GM23338 (cell line): ENCODE measurements at regions not wholly inside any gene's neighbourhood (a gene's known extent, or its start where the extent isn't known, plus 50 kb on each side); places are given as distances from the start of the nearest gene placed in this dataset.

ENCODE experiments used
- CREB1 ChIP-seq: fragments of 250-450 bp; sonication (Bioruptor Pico); IDR thresholded peaks from 2 replicates; pipeline ENCODE4 v1.5.0; 2020; ENCODE audit warnings: low read depth, mild to moderate bottlenecking, moderate library complexity
- EZH2 ChIP-seq: fragments of 200-600 bp; sonication (generic); IDR thresholded peaks from one replicate; pipeline ENCODE4 v1.8.0; 2017; ENCODE audit warnings: antibody characterized with exemption, mild to moderate bottlenecking, low read depth; ENCODE audit not compliant: unreplicated experiment
- EZH2phosphoT487 ChIP-seq: fragments of 200-600 bp; sonication (generic); IDR thresholded peaks from one replicate; pipeline ENCODE4 v1.8.1; 2018; ENCODE audit warnings: antibody characterized with exemption; ENCODE audit not compliant: unreplicated experiment
- JUNB ChIP-seq: IDR thresholded peaks from one replicate; pipeline ENCODE4 v1.6.1; 2016; ENCODE audit warnings: antibody characterized with exemption; ENCODE audit not compliant: unreplicated experiment
- NANOG ChIP-seq: IDR thresholded peaks from 2 replicates; pipeline ENCODE4 v1.6.1; 2016; ENCODE audit warnings: antibody characterized with exemption, borderline replicate concordance
- POLR2AphosphoS5 ChIP-seq: IDR thresholded peaks from 2 replicates; pipeline ENCODE4 v1.6.1; 2016; ENCODE audit warnings: antibody characterized with exemption, low read depth
- STAT1 ChIP-seq: IDR thresholded peaks from one replicate; pipeline ENCODE4 v1.6.1; 2016; ENCODE audit warnings: antibody characterized with exemption; ENCODE audit not compliant: unreplicated experiment
- ZNF114 ChIP-seq: fragments of 250-450 bp; sonication (Bioruptor Pico); IDR thresholded peaks from 2 replicates; pipeline ENCODE4 v1.5.0; 2020; ENCODE audit warnings: mild to moderate bottlenecking, moderate library complexity
- ZNF331 ChIP-seq: fragments of 250-450 bp; sonication (Bioruptor Pico); IDR thresholded peaks from 2 replicates; pipeline ENCODE4 v1.5.0; 2020; ENCODE audit warnings: low read depth, mild to moderate bottlenecking, moderate library complexity
- TF ChIP-seq, protein P1 (sequence below), 2 experiments: fragments of 200-600 bp in 1 of 2; sonication (generic) in 1 of 2; conservative IDR thresholded peaks; 2 replicates each; pipeline versions ENCODE4 v1.5.1 to v1.6.1; 2016 to 2017; ENCODE audit warnings: antibody characterized with exemption in 2 of 2, low read depth in 2 of 2, mild to moderate bottlenecking in 2 of 2, moderate library complexity in 1 of 2
- TF ChIP-seq, protein P2 (sequence below): IDR thresholded peaks from 2 replicates; pipeline ENCODE4 v1.6.1; 2016; ENCODE audit warnings: antibody characterized with exemption
- TF ChIP-seq, protein P3 (sequence below): IDR thresholded peaks from one replicate; pipeline ENCODE4 v1.6.1; 2018; ENCODE audit warnings: antibody characterized with exemption; ENCODE audit not compliant: unreplicated experiment
- TF ChIP-seq, protein P4 (sequence below): fragments of 250-450 bp; sonication (Bioruptor Pico); IDR thresholded peaks from 2 replicates; pipeline ENCODE4 v1.5.0; 2020; ENCODE audit warnings: mild to moderate bottlenecking, moderate library complexity

DNA sequence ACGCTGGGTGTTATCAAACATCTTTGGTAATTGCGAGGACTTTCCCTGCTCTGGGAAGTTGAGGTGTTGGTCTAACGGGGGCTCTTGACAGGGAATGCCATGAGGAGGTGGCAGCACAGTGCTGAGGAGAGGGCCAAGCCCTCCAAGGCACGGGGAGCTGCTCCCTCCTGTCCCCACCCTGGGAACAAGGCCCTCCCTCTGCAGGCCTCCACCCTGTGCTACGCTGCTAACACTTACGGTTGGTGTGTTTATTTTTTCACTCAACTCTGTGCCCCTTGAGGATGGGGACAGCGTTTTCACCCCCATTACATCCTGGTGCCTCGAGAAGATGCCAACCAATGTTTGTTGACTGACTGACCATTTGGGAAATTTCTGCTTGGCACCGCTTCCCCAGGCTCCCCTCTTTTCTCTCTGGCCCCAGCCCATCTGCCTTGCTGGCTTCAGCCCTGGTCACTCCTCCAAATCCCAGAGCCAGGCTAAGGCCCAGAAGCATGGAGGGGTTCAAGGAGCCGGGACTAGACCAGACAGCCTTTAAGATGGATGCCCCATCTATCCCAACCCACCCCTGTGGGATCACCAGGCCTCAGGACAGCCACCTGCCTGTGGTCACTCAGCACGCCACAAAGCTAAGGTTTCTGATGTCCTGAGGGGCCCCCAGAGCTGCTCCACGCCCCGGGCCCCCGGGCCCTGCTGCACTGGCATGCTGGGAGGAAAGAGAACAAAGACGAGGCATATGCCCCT lies 125.7 kb downstream of the BARX1 start:
- TF ChIP-seq EZH2 (no peak), POLR2AphosphoS5 (no peak), EZH2phosphoT487 (no peak), JUNB (no peak), NANOG (no peak), STAT1 (no peak), ZNF331 (no peak), CREB1 (CRISPR knock-in tag) (no peak), ZNF114 (CRISPR knock-in tag) (no peak)
- TF ChIP-seq, protein P1, sequence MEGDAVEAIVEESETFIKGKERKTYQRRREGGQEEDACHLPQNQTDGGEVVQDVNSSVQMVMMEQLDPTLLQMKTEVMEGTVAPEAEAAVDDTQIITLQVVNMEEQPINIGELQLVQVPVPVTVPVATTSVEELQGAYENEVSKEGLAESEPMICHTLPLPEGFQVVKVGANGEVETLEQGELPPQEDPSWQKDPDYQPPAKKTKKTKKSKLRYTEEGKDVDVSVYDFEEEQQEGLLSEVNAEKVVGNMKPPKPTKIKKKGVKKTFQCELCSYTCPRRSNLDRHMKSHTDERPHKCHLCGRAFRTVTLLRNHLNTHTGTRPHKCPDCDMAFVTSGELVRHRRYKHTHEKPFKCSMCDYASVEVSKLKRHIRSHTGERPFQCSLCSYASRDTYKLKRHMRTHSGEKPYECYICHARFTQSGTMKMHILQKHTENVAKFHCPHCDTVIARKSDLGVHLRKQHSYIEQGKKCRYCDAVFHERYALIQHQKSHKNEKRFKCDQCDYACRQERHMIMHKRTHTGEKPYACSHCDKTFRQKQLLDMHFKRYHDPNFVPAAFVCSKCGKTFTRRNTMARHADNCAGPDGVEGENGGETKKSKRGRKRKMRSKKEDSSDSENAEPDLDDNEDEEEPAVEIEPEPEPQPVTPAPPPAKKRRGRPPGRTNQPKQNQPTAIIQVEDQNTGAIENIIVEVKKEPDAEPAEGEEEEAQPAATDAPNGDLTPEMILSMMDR (conservative IDR thresholded peaks at IDR 0.05; ENCODE audit: low read depth in 2 of 2) = no peak
- TF ChIP-seq, protein P2, sequence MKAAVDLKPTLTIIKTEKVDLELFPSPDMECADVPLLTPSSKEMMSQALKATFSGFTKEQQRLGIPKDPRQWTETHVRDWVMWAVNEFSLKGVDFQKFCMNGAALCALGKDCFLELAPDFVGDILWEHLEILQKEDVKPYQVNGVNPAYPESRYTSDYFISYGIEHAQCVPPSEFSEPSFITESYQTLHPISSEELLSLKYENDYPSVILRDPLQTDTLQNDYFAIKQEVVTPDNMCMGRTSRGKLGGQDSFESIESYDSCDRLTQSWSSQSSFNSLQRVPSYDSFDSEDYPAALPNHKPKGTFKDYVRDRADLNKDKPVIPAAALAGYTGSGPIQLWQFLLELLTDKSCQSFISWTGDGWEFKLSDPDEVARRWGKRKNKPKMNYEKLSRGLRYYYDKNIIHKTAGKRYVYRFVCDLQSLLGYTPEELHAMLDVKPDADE = no peak
- TF ChIP-seq, protein P3, sequence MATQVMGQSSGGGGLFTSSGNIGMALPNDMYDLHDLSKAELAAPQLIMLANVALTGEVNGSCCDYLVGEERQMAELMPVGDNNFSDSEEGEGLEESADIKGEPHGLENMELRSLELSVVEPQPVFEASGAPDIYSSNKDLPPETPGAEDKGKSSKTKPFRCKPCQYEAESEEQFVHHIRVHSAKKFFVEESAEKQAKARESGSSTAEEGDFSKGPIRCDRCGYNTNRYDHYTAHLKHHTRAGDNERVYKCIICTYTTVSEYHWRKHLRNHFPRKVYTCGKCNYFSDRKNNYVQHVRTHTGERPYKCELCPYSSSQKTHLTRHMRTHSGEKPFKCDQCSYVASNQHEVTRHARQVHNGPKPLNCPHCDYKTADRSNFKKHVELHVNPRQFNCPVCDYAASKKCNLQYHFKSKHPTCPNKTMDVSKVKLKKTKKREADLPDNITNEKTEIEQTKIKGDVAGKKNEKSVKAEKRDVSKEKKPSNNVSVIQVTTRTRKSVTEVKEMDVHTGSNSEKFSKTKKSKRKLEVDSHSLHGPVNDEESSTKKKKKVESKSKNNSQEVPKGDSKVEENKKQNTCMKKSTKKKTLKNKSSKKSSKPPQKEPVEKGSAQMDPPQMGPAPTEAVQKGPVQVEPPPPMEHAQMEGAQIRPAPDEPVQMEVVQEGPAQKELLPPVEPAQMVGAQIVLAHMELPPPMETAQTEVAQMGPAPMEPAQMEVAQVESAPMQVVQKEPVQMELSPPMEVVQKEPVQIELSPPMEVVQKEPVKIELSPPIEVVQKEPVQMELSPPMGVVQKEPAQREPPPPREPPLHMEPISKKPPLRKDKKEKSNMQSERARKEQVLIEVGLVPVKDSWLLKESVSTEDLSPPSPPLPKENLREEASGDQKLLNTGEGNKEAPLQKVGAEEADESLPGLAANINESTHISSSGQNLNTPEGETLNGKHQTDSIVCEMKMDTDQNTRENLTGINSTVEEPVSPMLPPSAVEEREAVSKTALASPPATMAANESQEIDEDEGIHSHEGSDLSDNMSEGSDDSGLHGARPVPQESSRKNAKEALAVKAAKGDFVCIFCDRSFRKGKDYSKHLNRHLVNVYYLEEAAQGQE = no peak
- TF ChIP-seq, protein P4, sequence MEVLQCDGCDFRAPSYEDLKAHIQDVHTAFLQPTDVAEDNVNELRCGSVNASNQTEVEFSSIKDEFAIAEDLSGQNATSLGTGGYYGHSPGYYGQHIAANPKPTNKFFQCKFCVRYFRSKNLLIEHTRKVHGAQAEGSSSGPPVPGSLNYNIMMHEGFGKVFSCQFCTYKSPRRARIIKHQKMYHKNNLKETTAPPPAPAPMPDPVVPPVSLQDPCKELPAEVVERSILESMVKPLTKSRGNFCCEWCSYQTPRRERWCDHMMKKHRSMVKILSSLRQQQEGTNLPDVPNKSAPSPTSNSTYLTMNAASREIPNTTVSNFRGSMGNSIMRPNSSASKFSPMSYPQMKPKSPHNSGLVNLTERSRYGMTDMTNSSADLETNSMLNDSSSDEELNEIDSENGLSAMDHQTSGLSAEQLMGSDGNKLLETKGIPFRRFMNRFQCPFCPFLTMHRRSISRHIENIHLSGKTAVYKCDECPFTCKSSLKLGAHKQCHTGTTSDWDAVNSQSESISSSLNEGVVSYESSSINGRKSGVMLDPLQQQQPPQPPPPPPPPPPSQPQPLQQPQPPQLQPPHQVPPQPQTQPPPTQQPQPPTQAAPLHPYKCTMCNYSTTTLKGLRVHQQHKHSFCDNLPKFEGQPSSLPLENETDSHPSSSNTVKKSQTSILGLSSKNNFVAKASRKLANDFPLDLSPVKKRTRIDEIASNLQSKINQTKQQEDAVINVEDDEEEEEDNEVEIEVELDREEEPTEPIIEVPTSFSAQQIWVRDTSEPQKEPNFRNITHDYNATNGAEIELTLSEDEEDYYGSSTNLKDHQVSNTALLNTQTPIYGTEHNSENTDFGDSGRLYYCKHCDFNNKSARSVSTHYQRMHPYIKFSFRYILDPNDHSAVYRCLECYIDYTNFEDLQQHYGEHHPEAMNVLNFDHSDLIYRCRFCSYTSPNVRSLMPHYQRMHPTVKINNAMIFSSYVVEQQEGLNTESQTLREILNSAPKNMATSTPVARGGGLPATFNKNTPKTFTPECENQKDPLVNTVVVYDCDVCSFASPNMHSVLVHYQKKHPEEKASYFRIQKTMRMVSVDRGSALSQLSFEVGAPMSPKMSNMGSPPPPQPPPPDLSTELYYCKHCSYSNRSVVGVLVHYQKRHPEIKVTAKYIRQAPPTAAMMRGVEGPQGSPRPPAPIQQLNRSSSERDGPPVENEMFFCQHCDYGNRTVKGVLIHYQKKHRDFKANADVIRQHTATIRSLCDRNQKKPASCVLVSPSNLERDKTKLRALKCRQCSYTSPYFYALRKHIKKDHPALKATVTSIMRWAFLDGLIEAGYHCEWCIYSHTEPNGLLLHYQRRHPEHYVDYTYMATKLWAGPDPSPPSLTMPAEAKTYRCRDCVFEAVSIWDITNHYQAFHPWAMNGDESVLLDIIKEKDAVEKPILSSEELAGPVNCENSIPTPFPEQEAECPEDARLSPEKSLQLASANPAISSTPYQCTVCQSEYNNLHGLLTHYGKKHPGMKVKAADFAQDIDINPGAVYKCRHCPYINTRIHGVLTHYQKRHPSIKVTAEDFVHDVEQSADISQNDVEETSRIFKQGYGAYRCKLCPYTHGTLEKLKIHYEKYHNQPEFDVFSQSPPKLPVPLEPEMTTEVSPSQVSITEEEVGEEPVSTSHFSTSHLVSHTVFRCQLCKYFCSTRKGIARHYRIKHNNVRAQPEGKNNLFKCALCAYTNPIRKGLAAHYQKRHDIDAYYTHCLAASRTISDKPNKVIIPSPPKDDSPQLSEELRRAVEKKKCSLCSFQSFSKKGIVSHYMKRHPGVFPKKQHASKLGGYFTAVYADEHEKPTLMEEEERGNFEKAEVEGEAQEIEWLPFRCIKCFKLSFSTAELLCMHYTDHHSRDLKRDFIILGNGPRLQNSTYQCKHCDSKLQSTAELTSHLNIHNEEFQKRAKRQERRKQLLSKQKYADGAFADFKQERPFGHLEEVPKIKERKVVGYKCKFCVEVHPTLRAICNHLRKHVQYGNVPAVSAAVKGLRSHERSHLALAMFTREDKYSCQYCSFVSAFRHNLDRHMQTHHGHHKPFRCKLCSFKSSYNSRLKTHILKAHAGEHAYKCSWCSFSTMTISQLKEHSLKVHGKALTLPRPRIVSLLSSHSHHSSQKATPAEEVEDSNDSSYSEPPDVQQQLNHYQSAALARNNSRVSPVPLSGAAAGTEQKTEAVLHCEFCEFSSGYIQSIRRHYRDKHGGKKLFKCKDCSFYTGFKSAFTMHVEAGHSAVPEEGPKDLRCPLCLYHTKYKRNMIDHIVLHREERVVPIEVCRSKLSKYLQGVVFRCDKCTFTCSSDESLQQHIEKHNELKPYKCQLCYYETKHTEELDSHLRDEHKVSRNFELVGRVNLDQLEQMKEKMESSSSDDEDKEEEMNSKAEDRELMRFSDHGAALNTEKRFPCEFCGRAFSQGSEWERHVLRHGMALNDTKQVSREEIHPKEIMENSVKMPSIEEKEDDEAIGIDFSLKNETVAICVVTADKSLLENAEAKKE (CRISPR knock-in tag) = no peak
